Endothelial cell (in vitro differentiated cells): ENCODE measurements at regions not wholly inside any gene's neighbourhood (a gene's known extent, or its start where the extent isn't known, plus 50 kb on each side); places are given as distances from the start of the nearest gene placed in this dataset.

Experiments used
- DNase-seq: peaks from one replicate; pipeline ENCODE4 v3.0.0; 2021; ENCODE audit warnings: low spot score
- H3K27ac Mint-ChIP-seq: one replicate; pipeline ENCODE4 v1.8.0; 2021; ENCODE audit warnings: mixed read lengths, inconsistent platforms; ENCODE audit not compliant: unreplicated experiment
- H3K27me3 Mint-ChIP-seq: one replicate; pipeline ENCODE4 v1.8.0; 2021; ENCODE audit warnings: mild to moderate bottlenecking, moderate library complexity, mixed read lengths, inconsistent platforms; ENCODE audit not compliant: unreplicated experiment
- H3K36me3 Mint-ChIP-seq: one replicate; pipeline ENCODE4 v1.8.0; 2021; ENCODE audit warnings: mild to moderate bottlenecking, low read depth, mixed read lengths, inconsistent platforms; ENCODE audit not compliant: unreplicated experiment
- H3K4me1 Mint-ChIP-seq: one replicate; pipeline ENCODE4 v1.8.0; 2021; ENCODE audit warnings: mild to moderate bottlenecking, mixed read lengths, inconsistent platforms; ENCODE audit not compliant: unreplicated experiment
- H3K4me3 Mint-ChIP-seq: one replicate; pipeline ENCODE4 v1.8.0; 2021; ENCODE audit warnings: mild to moderate bottlenecking, mixed read lengths, inconsistent platforms; ENCODE audit not compliant: unreplicated experiment
- H3K9me3 Mint-ChIP-seq: one replicate; pipeline ENCODE4 v1.8.0; 2021; ENCODE audit warnings: mixed read lengths, inconsistent platforms; ENCODE audit not compliant: unreplicated experiment
- TF ChIP-seq, protein P1 (sequence below): fragments of 200-600 bp; sonication (generic); IDR thresholded peaks from one replicate; pipeline ENCODE4 v1.5.0; 2021; ENCODE audit warnings: antibody characterized with exemption; ENCODE audit not compliant: unreplicated experiment

DNA sequence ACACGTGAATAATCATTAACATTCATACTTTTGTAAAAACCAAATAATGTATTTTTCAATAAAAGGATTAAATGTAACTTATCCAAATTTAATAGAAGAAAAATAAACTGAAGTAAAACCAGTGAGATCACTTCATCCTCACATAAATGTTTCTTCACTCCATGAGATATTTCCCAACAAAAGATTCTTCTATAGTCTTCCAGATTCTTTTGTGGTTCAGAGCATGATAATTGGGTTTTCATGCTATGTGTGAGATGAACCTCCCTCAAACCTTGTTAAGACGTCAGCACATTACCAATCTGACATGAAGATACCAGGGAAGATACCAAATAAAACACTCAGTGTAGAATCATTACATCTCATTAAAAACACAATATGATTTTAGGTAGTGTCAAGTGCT, 62.9 kb upstream of the OXGR1 start:
- H3K4me3 Mint-ChIP-seq: no peak overlapping the region
- DNase-seq: no peak
- H3K36me3 Mint-ChIP-seq: peaks cover 4% of the 10 kb centered on the region
- peaks cover 2% of the 10 kb centered on the region for H3K27me3 Mint-ChIP-seq
- TF ChIP-seq, protein P1, sequence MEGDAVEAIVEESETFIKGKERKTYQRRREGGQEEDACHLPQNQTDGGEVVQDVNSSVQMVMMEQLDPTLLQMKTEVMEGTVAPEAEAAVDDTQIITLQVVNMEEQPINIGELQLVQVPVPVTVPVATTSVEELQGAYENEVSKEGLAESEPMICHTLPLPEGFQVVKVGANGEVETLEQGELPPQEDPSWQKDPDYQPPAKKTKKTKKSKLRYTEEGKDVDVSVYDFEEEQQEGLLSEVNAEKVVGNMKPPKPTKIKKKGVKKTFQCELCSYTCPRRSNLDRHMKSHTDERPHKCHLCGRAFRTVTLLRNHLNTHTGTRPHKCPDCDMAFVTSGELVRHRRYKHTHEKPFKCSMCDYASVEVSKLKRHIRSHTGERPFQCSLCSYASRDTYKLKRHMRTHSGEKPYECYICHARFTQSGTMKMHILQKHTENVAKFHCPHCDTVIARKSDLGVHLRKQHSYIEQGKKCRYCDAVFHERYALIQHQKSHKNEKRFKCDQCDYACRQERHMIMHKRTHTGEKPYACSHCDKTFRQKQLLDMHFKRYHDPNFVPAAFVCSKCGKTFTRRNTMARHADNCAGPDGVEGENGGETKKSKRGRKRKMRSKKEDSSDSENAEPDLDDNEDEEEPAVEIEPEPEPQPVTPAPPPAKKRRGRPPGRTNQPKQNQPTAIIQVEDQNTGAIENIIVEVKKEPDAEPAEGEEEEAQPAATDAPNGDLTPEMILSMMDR: no peak
- H3K4me1 Mint-ChIP-seq: no peaks in the 10 kb centered on the region
- peaks cover 1% of the 10 kb centered on the region for H3K9me3 Mint-ChIP-seq
- no peak overlapping the region for H3K27ac Mint-ChIP-seq

DNA sequence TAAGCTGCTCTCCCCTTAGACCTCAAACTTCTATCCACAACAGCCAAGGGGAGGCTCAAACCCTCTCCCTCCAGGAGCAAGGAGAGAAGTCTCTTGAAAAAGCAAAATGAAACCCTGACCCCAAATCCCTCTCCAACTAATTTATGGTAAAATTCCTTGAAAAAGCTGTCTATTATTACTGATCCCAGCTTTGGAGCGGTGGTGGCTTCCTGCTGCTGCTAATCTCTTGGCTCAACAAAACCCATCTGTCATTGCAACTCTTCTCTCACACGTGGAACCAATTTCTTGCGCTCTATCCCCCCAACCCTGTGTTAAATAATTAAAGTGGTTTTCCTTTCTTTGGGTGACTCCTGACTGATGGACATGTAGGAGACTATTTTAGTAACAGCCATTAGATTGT, 64.1 kb upstream of the OXGR1 start:
- Mint-ChIP-seq H3K4me3 (no peak overlapping the region), H3K27me3 (peaks cover 2% of the 10 kb centered on the region), H3K36me3 (peaks cover 4% of the 10 kb centered on the region), H3K27ac (no peak overlapping the region), H3K9me3 (no peaks in the 10 kb centered on the region), H3K4me1 (no peaks in the 10 kb centered on the region)
- TF ChIP-seq, protein P1: no peak
- DNase-seq: no peak

DNA sequence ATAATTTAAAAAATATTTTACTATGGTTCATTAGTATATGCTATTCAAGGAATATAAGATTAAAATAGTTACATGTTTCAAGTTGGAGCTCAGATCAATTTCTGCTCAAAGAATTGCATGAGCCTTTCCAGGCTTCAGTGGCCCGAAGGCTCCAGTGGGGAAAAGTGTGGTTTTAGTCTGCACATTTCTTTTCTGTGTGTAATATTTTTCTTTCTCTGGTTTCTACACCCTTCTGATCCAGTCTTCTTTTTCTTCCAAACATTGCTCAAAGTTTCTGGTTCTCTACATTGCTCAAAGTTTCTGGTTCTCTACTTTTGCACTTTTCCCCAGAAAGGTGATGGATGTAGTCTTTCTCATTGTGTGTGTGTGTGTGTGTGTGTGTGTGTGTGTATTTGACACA, 64.7 kb upstream of the OXGR1 start:
- peaks cover 4% of the 10 kb centered on the region for H3K36me3 Mint-ChIP-seq
- no peak for DNase-seq
- TF ChIP-seq, protein P1: no peak
- no peaks in the 10 kb centered on the region for H3K9me3 Mint-ChIP-seq
- H3K4me1 Mint-ChIP-seq: no peaks in the 10 kb centered on the region
- H3K27me3 Mint-ChIP-seq: peaks cover 2% of the 10 kb centered on the region
- no peak overlapping the region for H3K4me3 Mint-ChIP-seq
- H3K27ac Mint-ChIP-seq: no peak overlapping the region

DNA sequence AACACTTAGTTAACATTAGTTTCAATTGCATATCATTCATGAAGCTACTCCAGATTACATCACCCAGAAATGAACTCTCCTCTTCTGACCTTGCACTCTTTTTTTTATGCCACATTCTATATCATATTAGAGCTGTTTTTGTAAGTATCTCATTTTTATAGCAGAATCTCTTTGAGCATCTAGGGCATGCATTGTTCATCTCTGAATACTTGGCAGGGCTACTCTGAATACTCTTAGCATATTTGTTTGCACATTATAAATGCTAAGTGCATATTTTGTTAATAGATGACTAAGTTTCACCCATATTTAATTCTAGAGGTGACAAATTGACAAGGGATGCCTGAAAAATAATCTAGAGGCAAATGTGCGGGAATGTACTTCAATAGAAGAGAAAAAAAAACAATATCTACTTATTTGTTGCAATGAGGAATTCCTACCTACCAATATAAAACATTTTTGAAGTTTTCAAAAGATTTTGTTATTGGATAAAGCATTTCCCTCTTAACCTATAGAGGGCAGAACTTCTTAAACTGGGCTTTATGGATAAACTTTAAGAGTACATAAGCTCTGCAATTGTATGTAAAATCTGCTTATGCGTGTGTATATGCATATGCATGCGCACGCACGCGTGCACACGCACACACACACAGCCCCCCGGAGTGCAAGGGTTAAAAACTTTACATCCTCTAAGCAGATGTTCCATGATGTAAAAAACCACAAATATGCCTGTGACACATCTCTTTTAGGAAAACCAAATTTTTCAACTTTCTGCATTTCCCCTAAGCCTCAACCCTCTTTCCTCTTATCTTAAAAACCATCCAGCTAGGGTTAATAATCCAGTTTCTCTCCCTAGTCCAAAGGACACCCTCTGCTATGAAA, 73.0 kb upstream of the OXGR1 start:
- H3K27ac Mint-ChIP-seq: no peak overlapping the region
- no peak overlapping the region for H3K4me3 Mint-ChIP-seq
- DNase-seq: no peak
- peaks cover 29% of the 10 kb centered on the region for H3K4me1 Mint-ChIP-seq
- TF ChIP-seq, protein P1: no peak
- peaks cover 5% of the 10 kb centered on the region for H3K9me3 Mint-ChIP-seq
- peaks cover 8% of the 10 kb centered on the region for H3K36me3 Mint-ChIP-seq
- peaks cover 10% of the 10 kb centered on the region for H3K27me3 Mint-ChIP-seq

DNA sequence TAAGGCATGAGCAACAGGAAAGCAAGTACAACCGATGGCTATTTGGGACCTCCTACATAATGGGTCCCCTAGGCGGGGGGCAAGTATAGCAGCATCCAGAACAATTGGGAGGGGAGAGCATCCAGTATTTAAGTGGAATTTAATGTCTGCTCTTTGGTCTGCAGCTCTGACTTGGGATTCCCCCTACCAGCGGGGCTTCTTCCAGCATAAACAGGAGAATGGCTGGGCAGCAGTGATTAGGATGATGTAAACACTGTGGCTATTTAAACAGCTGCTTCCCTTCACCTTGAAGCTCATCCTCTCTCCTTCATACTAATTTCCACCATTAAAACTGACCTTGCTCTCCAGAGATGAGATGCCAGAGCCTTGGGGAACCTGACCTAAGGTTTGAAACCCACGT, 73.9 kb upstream of the OXGR1 start:
- Mint-ChIP-seq H3K4me3 (no peak overlapping the region), H3K36me3 (peaks cover 8% of the 10 kb centered on the region), H3K9me3 (peaks cover 5% of the 10 kb centered on the region), H3K4me1 (peaks cover 29% of the 10 kb centered on the region), H3K27me3 (peaks cover 10% of the 10 kb centered on the region), H3K27ac (no peak overlapping the region)
- TF ChIP-seq, protein P1: no peak
- peak; percentile 6 for DNase-seq
